Ishikawa (cell line): ENCODE measurements at regions not wholly inside any gene's neighbourhood (a gene's known extent, or its start where the extent isn't known, plus 50 kb on each side); places are given as distances from the start of the nearest gene placed in this dataset.

Experiments
- CREB1 ChIP-seq: IDR thresholded peaks from 2 replicates; pipeline ENCODE4 v1.6.1; 2012; ENCODE audit warnings: low read depth
- EP300 ChIP-seq: IDR thresholded peaks from 2 replicates; pipeline ENCODE4 v1.6.1; 2012; ENCODE audit warnings: borderline replicate concordance
- FOXM1 ChIP-seq: IDR thresholded peaks from 2 replicates; pipeline ENCODE4 v1.6.1; 2012; ENCODE audit warnings: low read depth, borderline replicate concordance
- NFIC ChIP-seq: IDR thresholded peaks from 2 replicates; pipeline ENCODE4 v1.6.1; 2012
- RAD21 ChIP-seq: IDR thresholded peaks from 2 replicates; pipeline ENCODE4 v1.6.1; 2012; ENCODE audit warnings: low read depth
- REST ChIP-seq: IDR thresholded peaks from 2 replicates; pipeline ENCODE4 v1.6.1; 2012; ENCODE audit warnings: low read depth, mild to moderate bottlenecking
- TAF1 ChIP-seq: IDR thresholded peaks from 2 replicates; pipeline ENCODE4 v1.6.1; 2012; ENCODE audit warnings: low read depth, mild to moderate bottlenecking
- TCF12 ChIP-seq: IDR thresholded peaks from 2 replicates; pipeline ENCODE4 v1.6.1; 2012; ENCODE audit warnings: low read depth
- USF1 ChIP-seq: IDR thresholded peaks from 2 replicates; pipeline ENCODE4 v1.6.1; 2012
- YY1 ChIP-seq: IDR thresholded peaks from 2 replicates; pipeline ENCODE4 v1.6.1; 2012; ENCODE audit warnings: low read depth

- TF ChIP-seq YY1 (no peak), FOXM1 (no peak), NFIC (no peak), TCF12 (no peak), EP300 (no peak), REST (no peak), RAD21 (no peak), CREB1 (no peak), TAF1 (no peak), USF1 (no peak)
Measured at GRCh38 chr2:129642526-129643043, 336.9 kb upstream of the RAB6C start.
